B cell (primary cell): ENCODE measurements at regions not wholly inside any gene's neighbourhood (a gene's known extent, or its start where the extent isn't known, plus 50 kb on each side); places are given as distances from the start of the nearest gene placed in this dataset.

Source experiments
- ATAC-seq: fragments of 200-7000 bp; cut with Tn5 transposase; one replicate; pipeline ENCODE4 v1.10.0; 2021; ENCODE audit warnings: low read depth, mild to moderate bottlenecking, moderate number of reproducible peaks, moderate library complexity
- CTCF ChIA-PET: fragments of 350-600 bp; sonication (Branson Sonifier 250); formaldehyde crosslinking; loops from one replicate; lab custom pipeline; 2021; ENCODE audit warnings: antibody characterized with exemption, inconsistent platforms; lab: Charles Lee
- POLR2A ChIA-PET: fragments of 350-600 bp; sonication (Branson Sonifier 250); formaldehyde crosslinking; loops from one replicate; lab custom pipeline; 2021; ENCODE audit warnings: antibody characterized with exemption; lab: Charles Lee
- DNase-seq: peaks from one replicate; pipeline ENCODE4 v3.0.0; 2013
- H2AFZ ChIP-seq: 2 replicates; pipeline ENCODE4 v1.6.1; 2012; ENCODE audit warnings: mild to moderate bottlenecking, low read depth, low read length; ENCODE audit not compliant: insufficient read depth, poor library complexity, severe bottlenecking
- H3K27ac ChIP-seq, 2 donors: 1 replicate in 1 of 2; 2 replicates in 1 of 2; pipeline ENCODE4 v1.5.1; 2012 to 2013; ENCODE audit warnings: low read length in 2 of 2, mild to moderate bottlenecking in 2 of 2, moderate library complexity in 1 of 2
- H3K27me3 ChIP-seq, 4 experiments: fragments of 200-600 bp in 1 of 4; sonication (generic) in 1 of 4; replicated peaks in 1 of 4; 1 replicate in 2 of 4; 2 replicates in 2 of 4; pipeline versions ENCODE4 v1.6.1 to v1.7.0; 2013 to 2016; ENCODE audit warnings: low read length in 3 of 4, mild to moderate bottlenecking in 2 of 4, mixed read lengths in 1 of 4, moderate library complexity in 1 of 4; ENCODE audit not compliant: insufficient read depth in 4 of 4, control insufficient read depth in 3 of 4; ENCODE audit errors: control extremely low read depth in 1 of 4
- H3K36me3 ChIP-seq, 2 experiments: replicated peaks in 1 of 2; 1 replicate in 1 of 2; 2 replicates in 1 of 2; pipeline versions ENCODE4 v1.6.1 to v1.7.1; 2013; ENCODE audit warnings: low read length in 1 of 2; ENCODE audit not compliant: insufficient read depth in 2 of 2, control insufficient read depth in 1 of 2; ENCODE audit errors: control extremely low read depth in 1 of 2, extremely low read depth in 1 of 2
- H3K4me1 ChIP-seq, 2 donors: fragments of 200-600 bp in 1 of 2; sonication (generic) in 1 of 2; 1 replicate in 1 of 2; 2 replicates in 1 of 2; pipeline versions ENCODE4 v1.5.1 to v1.6.1; 2013 to 2017; ENCODE audit warnings: low read length in 2 of 2; ENCODE audit not compliant: control insufficient read depth in 2 of 2, insufficient read depth in 2 of 2
- H3K4me2 ChIP-seq: replicated peaks from 2 replicates; pipeline ENCODE3; 2012; ENCODE audit warnings: mild to moderate bottlenecking, low read depth, low read length; ENCODE audit not compliant: poor library complexity, severe bottlenecking
- H3K4me3 ChIP-seq, 5 experiments: fragments of 200-600 bp in 1 of 5; sonication (generic) in 1 of 5; 1 replicate in 3 of 5; 2 replicates in 2 of 5; pipeline versions ENCODE4 v1.5.1 to v1.7.0; 2011 to 2016; ENCODE audit warnings: low read length in 4 of 5, mild to moderate bottlenecking in 4 of 5, low read depth in 2 of 5, control low read depth in 1 of 5, moderate library complexity in 1 of 5; ENCODE audit not compliant: insufficient read depth in 1 of 5; ENCODE audit errors: control extremely low read depth in 1 of 5, extremely low read depth in 1 of 5
- H3K79me2 ChIP-seq: fragments of 200-600 bp; sonication (generic); one replicate; pipeline ENCODE4 v1.6.0; 2016; ENCODE audit warnings: low read length; ENCODE audit not compliant: control insufficient read depth, insufficient read depth
- H3K9ac ChIP-seq: fragments of 200-600 bp; sonication (generic); 2 replicates; pipeline ENCODE4 v1.6.1; 2017; ENCODE audit warnings: mild to moderate bottlenecking, low read length, moderate library complexity
- H3K9me3 ChIP-seq, 3 donors: one replicate each; pipeline versions ENCODE4 v1.6.1 to v1.7.1; 2013; ENCODE audit warnings: low read length in 2 of 3; ENCODE audit not compliant: control insufficient read depth in 2 of 3, insufficient read depth in 1 of 3; ENCODE audit errors: control extremely low read depth in 1 of 3
- H4K20me1 ChIP-seq: 2 replicates; pipeline ENCODE4 v1.6.0; 2012; ENCODE audit warnings: mild to moderate bottlenecking, low read length; ENCODE audit not compliant: insufficient read depth, control insufficient read depth, poor library complexity, severe bottlenecking
- H3K27ac Mint-ChIP-seq: one replicate; pipeline ENCODE4 v1.8.0; 2021; ENCODE audit warnings: mixed read lengths
- H3K27me3 Mint-ChIP-seq: one replicate; pipeline ENCODE4 v1.8.0; 2021; ENCODE audit warnings: mixed read lengths
- H3K4me1 Mint-ChIP-seq: one replicate; pipeline ENCODE4 v1.8.0; 2021; ENCODE audit warnings: mixed read lengths
- H3K4me3 Mint-ChIP-seq: one replicate; pipeline ENCODE4 v1.8.0; 2021; ENCODE audit warnings: mixed read lengths
- H3K9me3 Mint-ChIP-seq: one replicate; pipeline ENCODE4 v1.8.0; 2022; ENCODE audit warnings: mixed read lengths; ENCODE audit not compliant: insufficient read depth
- EZH2 ChIP-seq: IDR thresholded peaks from 2 replicates; pipeline ENCODE4 v1.6.1; 2012; ENCODE audit warnings: borderline replicate concordance, low read depth, mild to moderate bottlenecking, moderate library complexity, low read length; ENCODE audit not compliant: insufficient read depth, poor library complexity, severe bottlenecking
- WGBS: methylation state at CpG from one replicate; pipeline ENCODE4 v1.1.5; 2013; ENCODE audit warnings: missing lambda C conversion rate; ENCODE audit not compliant: insufficient coverage; 5-methylcytosine and 5-hydroxymethylcytosine counted together
- intact Hi-C: fragments of 100-400 bp; cut with micrococcal nuclease; formaldehyde crosslinking; loops from one replicate; pipeline ENCODE4 v1.10.0; 2022
- TF ChIP-seq, protein P1 (sequence below): fragments of 200-600 bp; IDR thresholded peaks from one replicate; pipeline ENCODE4 v1.8.0; 2022; ENCODE audit warnings: antibody characterized with exemption, mild to moderate bottlenecking

DNA sequence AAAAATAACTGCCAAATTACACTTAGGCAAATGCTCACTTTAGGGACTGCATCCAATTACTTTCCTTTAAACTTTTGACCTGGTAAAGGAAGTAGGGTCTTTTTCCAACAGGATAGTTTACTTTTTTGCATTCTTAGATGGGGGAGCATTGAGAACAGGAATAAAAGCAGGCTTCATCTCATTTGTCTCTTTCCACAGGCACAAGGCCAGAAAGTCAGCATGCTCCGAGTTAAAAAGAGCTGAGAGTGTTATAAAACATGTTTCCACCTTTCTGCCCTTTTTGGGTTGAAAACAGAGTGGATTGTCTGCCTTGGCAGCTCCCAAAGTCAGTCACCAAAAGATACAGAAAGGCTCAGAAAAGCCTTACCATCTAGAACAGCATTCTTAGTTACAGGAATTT is 404.9 kb upstream of the ALCAM start:
- whole genome bisulfite sequencing, result 71% methylated on average over 1 of the region's 1 CpG
- no peak overlapping the region for H2AFZ ChIP-seq
- H3K27me3 ChIP-seq, result no peaks in the 10 kb centered on the region

DNA sequence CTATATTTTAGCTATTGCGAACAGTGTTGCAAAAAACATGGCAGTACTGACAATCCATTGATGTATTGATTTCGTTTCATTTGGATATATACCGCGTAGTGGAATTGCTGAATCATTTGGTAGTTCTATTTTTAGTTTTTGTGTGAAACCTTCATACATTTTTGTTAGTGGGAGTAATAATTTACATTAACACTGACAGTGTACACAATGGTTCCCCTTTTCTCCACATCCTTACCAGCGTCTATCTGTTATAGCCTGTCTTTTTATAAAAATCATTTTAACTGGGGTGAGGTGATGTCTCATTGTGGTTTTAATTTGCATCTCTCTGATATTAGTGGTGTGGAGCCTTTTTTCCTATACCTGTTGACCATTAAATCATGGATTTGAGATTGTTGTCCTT is 392.4 kb upstream of the ALCAM start:
- Mint-ChIP-seq H3K4me1 (no peaks in the 10 kb centered on the region), H3K9me3 (peaks cover 5% of the 10 kb centered on the region), H3K27me3 (no peaks in the 10 kb centered on the region), H3K27ac (no peak overlapping the region), H3K4me3 (no peak overlapping the region)
- CTCF ChIA-PET, result no interaction called here
- Histone ChIP-seq H3K27me3 (no peaks in the 10 kb centered on the region), H3K4me3 (no peak overlapping the region), H2AFZ (no peak overlapping the region), H3K27ac (no peak overlapping the region), H3K4me1 (no peaks in the 10 kb centered on the region), H3K36me3 (no peaks in the 10 kb centered on the region), H3K9me3 (no peaks in the 10 kb centered on the region), H3K79me2 (no peaks in the 10 kb centered on the region), H3K9ac (no peak overlapping the region), H3K4me2 (no peak overlapping the region), H4K20me1 (no peaks in the 10 kb centered on the region)
- DNase-seq, result no peak
- POLR2A ChIA-PET, result no interaction called here
- no CpG with 5 or more reads among the region's 5 CpGs for WGBS
- no peak for TF ChIP-seq EZH2
- TF ChIP-seq, protein P1, sequence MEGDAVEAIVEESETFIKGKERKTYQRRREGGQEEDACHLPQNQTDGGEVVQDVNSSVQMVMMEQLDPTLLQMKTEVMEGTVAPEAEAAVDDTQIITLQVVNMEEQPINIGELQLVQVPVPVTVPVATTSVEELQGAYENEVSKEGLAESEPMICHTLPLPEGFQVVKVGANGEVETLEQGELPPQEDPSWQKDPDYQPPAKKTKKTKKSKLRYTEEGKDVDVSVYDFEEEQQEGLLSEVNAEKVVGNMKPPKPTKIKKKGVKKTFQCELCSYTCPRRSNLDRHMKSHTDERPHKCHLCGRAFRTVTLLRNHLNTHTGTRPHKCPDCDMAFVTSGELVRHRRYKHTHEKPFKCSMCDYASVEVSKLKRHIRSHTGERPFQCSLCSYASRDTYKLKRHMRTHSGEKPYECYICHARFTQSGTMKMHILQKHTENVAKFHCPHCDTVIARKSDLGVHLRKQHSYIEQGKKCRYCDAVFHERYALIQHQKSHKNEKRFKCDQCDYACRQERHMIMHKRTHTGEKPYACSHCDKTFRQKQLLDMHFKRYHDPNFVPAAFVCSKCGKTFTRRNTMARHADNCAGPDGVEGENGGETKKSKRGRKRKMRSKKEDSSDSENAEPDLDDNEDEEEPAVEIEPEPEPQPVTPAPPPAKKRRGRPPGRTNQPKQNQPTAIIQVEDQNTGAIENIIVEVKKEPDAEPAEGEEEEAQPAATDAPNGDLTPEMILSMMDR, result no peak
- intact Hi-C loops, result no loop called here
- no peak for ATAC-seq

More for the DNA sequence above, 404.9 kb upstream of the ALCAM start:
- Histone ChIP-seq H3K36me3 (no peaks in the 10 kb centered on the region), H3K4me1 (no peaks in the 10 kb centered on the region), H3K4me2 (no peak overlapping the region), H3K27ac (no peak overlapping the region), H3K79me2 (no peaks in the 10 kb centered on the region), H4K20me1 (no peaks in the 10 kb centered on the region), H3K9ac (no peak overlapping the region), H3K9me3 (no peaks in the 10 kb centered on the region), H3K4me3 (no peak overlapping the region)
- TF ChIP-seq EZH2, result no peak
- TF ChIP-seq, protein P1, result no peak
- Mint-ChIP-seq H3K4me1 (no peaks in the 10 kb centered on the region), H3K27ac (no peak overlapping the region), H3K27me3 (no peaks in the 10 kb centered on the region), H3K4me3 (no peak overlapping the region), H3K9me3 (no peaks in the 10 kb centered on the region)
- DNase-seq (no peak), ATAC-seq (no peak)
- CTCF ChIA-PET, result no interaction called here
- POLR2A ChIA-PET, result no interaction called here
- intact Hi-C loops, result no loop called here
